Neural crest cell (in vitro differentiated cells): ENCODE measurements at regions not wholly inside any gene's neighbourhood (a gene's known extent, or its start where the extent isn't known, plus 50 kb on each side); places are given as distances from the start of the nearest gene placed in this dataset.
A peak's percentile ranks its signal among the peaks of the same experiment; 100 is the strongest.

ENCODE experiments used
- DNase-seq: peaks from one replicate; pipeline ENCODE4 v3.0.0; 2021; ENCODE audit warnings: low read depth, mixed read lengths, low spot score
- H3K27ac Mint-ChIP-seq: one replicate; pipeline ENCODE4 v1.8.0; 2021; ENCODE audit warnings: mild to moderate bottlenecking, mixed read lengths; ENCODE audit not compliant: unreplicated experiment
- H3K27me3 Mint-ChIP-seq: 2 replicates; pipeline ENCODE4 v1.8.0; 2021; ENCODE audit warnings: low read depth, mild to moderate bottlenecking, mixed read lengths
- H3K36me3 Mint-ChIP-seq: 2 replicates; pipeline ENCODE4 v1.8.0; 2021; ENCODE audit warnings: low read depth, mild to moderate bottlenecking, mixed read lengths
- H3K4me1 Mint-ChIP-seq: 2 replicates; pipeline ENCODE4 v1.8.0; 2021; ENCODE audit warnings: mixed read lengths
- H3K4me3 Mint-ChIP-seq: one replicate; pipeline ENCODE4 v1.8.0; 2021; ENCODE audit warnings: mild to moderate bottlenecking, mixed read lengths
- H3K9me3 Mint-ChIP-seq: 2 replicates; pipeline ENCODE4 v1.8.0; 2021; ENCODE audit warnings: mixed read lengths
- TF ChIP-seq, protein P1 (sequence below): fragments of 200-600 bp; sonication (generic); conservative IDR thresholded peaks from 2 replicates; pipeline ENCODE4 v1.5.0; 2021; ENCODE audit warnings: antibody characterized with exemption, mild to moderate bottlenecking

DNA sequence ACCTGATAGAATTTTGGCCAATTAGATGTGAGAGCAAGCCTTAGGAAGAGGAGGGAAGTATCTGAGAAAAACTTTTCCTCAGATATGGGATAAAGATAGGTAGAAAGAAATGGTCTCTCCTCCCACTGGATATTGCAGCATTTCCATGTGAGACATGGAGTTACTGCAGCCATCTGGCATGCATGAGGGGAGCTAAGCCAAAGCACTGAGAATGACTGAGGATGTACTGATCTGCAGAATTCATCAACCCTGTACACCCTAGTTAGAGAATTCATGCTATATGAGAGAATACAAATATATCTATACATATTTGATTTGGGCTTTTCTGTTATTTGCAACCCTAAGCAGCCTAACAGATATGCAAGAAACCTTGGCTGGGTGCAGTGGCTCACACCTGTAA, 52.5 kb upstream of the RPL34 start:
- no peaks in the 10 kb centered on the region for H3K36me3 Mint-ChIP-seq
- no peak overlapping the region for H3K27ac Mint-ChIP-seq
- H3K4me3 Mint-ChIP-seq = no peak overlapping the region
- peaks cover 6% of the 10 kb centered on the region for H3K4me1 Mint-ChIP-seq
- TF ChIP-seq, protein P1, sequence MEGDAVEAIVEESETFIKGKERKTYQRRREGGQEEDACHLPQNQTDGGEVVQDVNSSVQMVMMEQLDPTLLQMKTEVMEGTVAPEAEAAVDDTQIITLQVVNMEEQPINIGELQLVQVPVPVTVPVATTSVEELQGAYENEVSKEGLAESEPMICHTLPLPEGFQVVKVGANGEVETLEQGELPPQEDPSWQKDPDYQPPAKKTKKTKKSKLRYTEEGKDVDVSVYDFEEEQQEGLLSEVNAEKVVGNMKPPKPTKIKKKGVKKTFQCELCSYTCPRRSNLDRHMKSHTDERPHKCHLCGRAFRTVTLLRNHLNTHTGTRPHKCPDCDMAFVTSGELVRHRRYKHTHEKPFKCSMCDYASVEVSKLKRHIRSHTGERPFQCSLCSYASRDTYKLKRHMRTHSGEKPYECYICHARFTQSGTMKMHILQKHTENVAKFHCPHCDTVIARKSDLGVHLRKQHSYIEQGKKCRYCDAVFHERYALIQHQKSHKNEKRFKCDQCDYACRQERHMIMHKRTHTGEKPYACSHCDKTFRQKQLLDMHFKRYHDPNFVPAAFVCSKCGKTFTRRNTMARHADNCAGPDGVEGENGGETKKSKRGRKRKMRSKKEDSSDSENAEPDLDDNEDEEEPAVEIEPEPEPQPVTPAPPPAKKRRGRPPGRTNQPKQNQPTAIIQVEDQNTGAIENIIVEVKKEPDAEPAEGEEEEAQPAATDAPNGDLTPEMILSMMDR = no peak
- peaks cover 40% of the 10 kb centered on the region for H3K27me3 Mint-ChIP-seq
- no peak for DNase-seq
- H3K9me3 Mint-ChIP-seq = no peaks in the 10 kb centered on the region

DNA sequence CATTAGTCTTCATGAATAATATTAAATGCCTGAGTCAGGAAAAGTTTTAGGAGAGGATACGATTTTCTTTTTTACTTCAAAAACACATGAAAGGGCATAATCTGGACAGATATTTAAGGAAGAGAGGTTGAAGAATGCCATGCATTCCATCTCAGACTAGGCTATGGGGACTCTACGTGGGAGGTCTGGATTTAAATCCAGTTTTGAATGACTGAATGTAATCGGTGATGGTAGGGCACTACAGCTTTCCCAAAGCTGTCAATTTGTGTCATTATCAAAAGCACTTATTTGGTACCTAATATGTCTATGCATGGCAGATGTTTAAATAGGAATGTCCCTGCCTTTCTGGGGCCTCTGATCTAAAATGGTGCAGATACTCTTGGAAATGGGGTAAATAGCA, 59.3 kb upstream of the RPL34 start:
- H3K9me3 Mint-ChIP-seq = no peaks in the 10 kb centered on the region
- peaks cover 13% of the 10 kb centered on the region for H3K4me1 Mint-ChIP-seq
- TF ChIP-seq, protein P1 = no peak
- no peak for DNase-seq
- peak overlapping the region; percentile 5 for H3K27ac Mint-ChIP-seq
- no peaks in the 10 kb centered on the region for H3K36me3 Mint-ChIP-seq
- no peak overlapping the region for H3K4me3 Mint-ChIP-seq
- H3K27me3 Mint-ChIP-seq = peaks cover 11% of the 10 kb centered on the region

DNA sequence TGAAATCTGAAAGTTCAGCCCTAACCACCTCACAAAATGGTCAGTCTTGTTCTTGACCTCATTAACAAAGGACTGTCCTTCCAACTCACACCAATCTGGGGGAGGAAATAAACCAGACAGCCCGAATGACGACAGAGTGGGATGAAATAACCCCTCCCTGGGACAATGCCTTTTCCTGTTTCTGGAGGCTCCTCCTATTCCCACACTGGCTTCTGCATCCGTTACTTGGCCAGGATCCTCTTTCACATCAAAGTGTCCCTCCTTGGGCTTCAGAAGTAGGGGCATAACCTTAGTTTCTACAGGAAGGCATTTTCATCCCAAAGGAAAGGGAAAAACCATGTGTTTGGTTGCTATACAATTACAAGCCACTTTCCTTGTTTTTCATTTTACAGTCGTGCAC, 59.8 kb upstream of the RPL34 start:
- TF ChIP-seq, protein P1 = no peak

DNA sequence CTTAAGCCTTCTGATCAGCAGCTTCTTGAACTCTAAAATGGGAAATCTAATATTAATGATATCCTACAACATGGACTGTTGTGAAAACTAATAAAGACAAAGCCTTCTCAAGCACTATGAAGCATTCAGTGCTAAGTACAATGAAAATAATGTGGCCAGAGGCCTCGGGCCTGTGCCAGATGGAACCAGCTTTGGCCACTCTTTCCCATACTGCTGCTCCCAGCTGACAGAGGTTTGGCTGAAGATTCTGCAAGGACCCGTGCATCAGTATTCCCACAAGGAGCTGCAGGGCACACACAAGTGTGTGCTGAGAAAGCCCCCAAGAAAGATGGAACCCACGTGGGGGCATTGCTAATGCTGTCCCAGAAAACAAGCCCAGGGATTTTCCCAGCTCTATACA, 60.5 kb upstream of the RPL34 start:
- TF ChIP-seq, protein P1 = no peak
- Mint-ChIP-seq H3K4me1 (peaks cover 13% of the 10 kb centered on the region), H3K4me3 (no peak overlapping the region), H3K36me3 (no peaks in the 10 kb centered on the region), H3K9me3 (no peaks in the 10 kb centered on the region), H3K27ac (no peak overlapping the region), H3K27me3 (peaks cover 23% of the 10 kb centered on the region)
- DNase-seq = no peak

More for the DNA sequence above, 59.8 kb upstream of the RPL34 start:
- Mint-ChIP-seq H3K36me3 (no peaks in the 10 kb centered on the region), H3K4me1 (peaks cover 13% of the 10 kb centered on the region), H3K4me3 (no peak overlapping the region), H3K27me3 (peaks cover 16% of the 10 kb centered on the region), H3K27ac (peak overlapping the region; percentile 14), H3K9me3 (no peaks in the 10 kb centered on the region)
- DNase-seq = no peak

DNA sequence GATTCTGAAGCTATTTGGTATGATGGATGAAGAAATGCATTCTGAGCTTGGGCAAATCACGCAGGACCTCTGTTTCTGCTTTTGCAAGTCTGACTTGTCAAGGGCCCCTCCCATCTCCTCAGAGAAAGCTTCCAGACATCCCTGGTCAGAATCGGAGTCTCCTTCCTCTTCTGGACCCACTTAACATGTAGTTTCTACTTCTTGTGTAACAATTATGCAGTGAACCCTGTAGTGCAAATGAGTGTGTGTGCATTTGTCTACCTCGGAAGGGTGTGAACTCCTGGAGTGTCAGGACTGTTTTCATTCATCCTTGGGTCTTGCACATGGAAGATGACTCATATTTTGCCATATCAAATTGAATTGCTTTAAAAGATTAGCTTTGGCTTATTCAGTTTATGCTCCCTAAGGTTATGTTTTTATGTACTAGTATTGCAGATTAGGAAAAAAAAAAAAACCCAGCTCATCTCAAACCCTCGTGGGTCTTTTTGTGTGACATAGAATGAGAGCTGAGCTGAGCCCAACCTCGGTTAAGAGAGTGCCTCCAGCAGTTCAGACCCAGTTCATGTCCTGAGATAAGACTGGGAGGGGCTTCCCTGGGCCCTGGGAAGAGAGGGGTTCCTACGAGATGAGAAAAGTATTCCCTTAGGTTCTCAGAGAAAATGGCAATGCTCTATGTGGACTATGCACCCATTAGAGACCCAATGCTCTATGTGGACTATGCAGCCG, 61.1 kb upstream of the RPL34 start:
- Mint-ChIP-seq H3K27me3 (peaks cover 23% of the 10 kb centered on the region), H3K9me3 (no peaks in the 10 kb centered on the region), H3K27ac (no peak overlapping the region), H3K4me3 (no peak overlapping the region), H3K4me1 (peaks cover 13% of the 10 kb centered on the region), H3K36me3 (no peaks in the 10 kb centered on the region)
- TF ChIP-seq, protein P1 = no peak
- no peak for DNase-seq
